Right lobe of liver (tissue), 6 donors: ENCODE measurements at regions not wholly inside any gene's neighbourhood (a gene's known extent, or its start where the extent isn't known, plus 50 kb on each side); places are given as distances from the start of the nearest gene placed in this dataset.

Experiments
- ATAC-seq, 4 donors: fragments of 200-7000 bp; cut with Tn5 transposase; one replicate each; pipeline ENCODE4 v1.9.1; 2020; ENCODE audit warnings: mild to moderate bottlenecking in 4 of 4, moderate library complexity in 4 of 4
- DNase-seq, 3 donors: peaks; one replicate each; pipeline ENCODE4 v3.0.0-alpha.2; 2020
- H3K27ac ChIP-seq, 3 donors: fragments of 200-600 bp; one replicate each; pipeline ENCODE4 v1.8.0; 2022
- H3K27me3 ChIP-seq, 2 donors: fragments of 200-600 bp; one replicate each; pipeline ENCODE4 v1.8.0; 2022
- H3K36me3 ChIP-seq, 4 donors: fragments of 200-600 bp; sonication (generic) in 1 of 4; one replicate each; pipeline versions ENCODE4 v1.5.1 to v1.8.0; 2017 to 2022; ENCODE audit warnings: control low read depth in 1 of 4
- H3K4me1 ChIP-seq, 4 donors: fragments of 200-600 bp; sonication (generic) in 1 of 4; one replicate each; pipeline versions ENCODE4 v1.5.1 to v1.8.0; 2017 to 2022; ENCODE audit warnings: control low read depth in 1 of 4
- H3K4me3 ChIP-seq, 3 donors: fragments of 200-600 bp; one replicate each; pipeline ENCODE4 v1.8.0; 2022
- H3K9me3 ChIP-seq, 4 donors: fragments of 200-600 bp; sonication (generic) in 1 of 4; one replicate each; pipeline versions ENCODE4 v1.5.1 to v1.8.0; 2017 to 2022; ENCODE audit warnings: control low read depth in 1 of 4
- CTCF ChIP-seq, 4 donors: fragments of 200-600 bp in 3 of 4; fragments of 450-650 bp in 1 of 4; IDR thresholded peaks; one replicate each; pipeline versions ENCODE4 v1.5.1 to v1.8.0; 2016 to 2022; ENCODE audit warnings: antibody characterized with exemption in 4 of 4, mild to moderate bottlenecking in 2 of 4
- POLR2A ChIP-seq: fragments of 450-650 bp; IDR thresholded peaks from one replicate; pipeline ENCODE4 v1.6.1; 2017; ENCODE audit warnings: antibody characterized with exemption, mild to moderate bottlenecking
- WGBS: methylation state at CpG from one replicate; pipeline ENCODE4 v1.1.6; 2018; ENCODE audit warnings: low coverage, low lambda C conversion rate; ENCODE audit not compliant: insufficient coverage; ENCODE audit errors: missing lambda C conversion rate; 5-methylcytosine and 5-hydroxymethylcytosine counted together
- intact Hi-C, 2 donors: fragments of 100-400 bp; cut with DNase I; formaldehyde crosslinking; loops; one replicate each; pipeline versions ENCODE4 v1.11.2 to v1.14.1; 2022
- donor health status: DM: no; HTN: yes; CAD: no.
- donor health status: DM: no; HTN: no; CAD: no.
- donor health status: DM: no; HTN: no; CAD: no.
- donor health status: DM: no; HTN: yes; CAD: no.
- donor health status: DM: no; HTN: yes; CAD: no.

GRCh38 chr17:77353684-77354419 lies 213.1 kb downstream of the SEC14L1 start:
- H3K9me3 ChIP-seq: no peaks in the 10 kb centered on the region
- WGBS: 44% methylated on average over 10 of the region's 15 CpGs
- H3K4me1 ChIP-seq: peaks cover 0 to 39% (median 11%) of the 10 kb centered on the region in 4 donors
- H3K27me3 ChIP-seq: no peaks in the 10 kb centered on the region
- H3K36me3 ChIP-seq: no peaks in the 10 kb centered on the region
- peak in 1 of 4 donors; percentile 1 for ATAC-seq
- peak in 1 of 3 donors; percentile 37 for DNase-seq
- H3K27ac ChIP-seq: peak overlapping the region; percentile 53 to 88 (median 72)
- TF ChIP-seq CTCF (IDR thresholded peaks at IDR 0.05) (no peak), POLR2A (no peak)
- H3K4me3 ChIP-seq: no peak overlapping the region
- intact Hi-C loops: no loop called here

GRCh38 chr17:77354420-77354669 lies 213.6 kb downstream of the SEC14L1 start:
- intact Hi-C loops: no loop called here
- Histone ChIP-seq H3K36me3 (no peaks in the 10 kb centered on the region), H3K4me1 (peaks cover 0 to 44% (median 11%) of the 10 kb centered on the region in 4 donors), H3K4me3 (no peak overlapping the region), H3K9me3 (no peaks in the 10 kb centered on the region), H3K27me3 (no peaks in the 10 kb centered on the region), H3K27ac (peak overlapping the region; percentile 53 to 88 (median 72))
- WGBS: 67% methylated on average over 3 of the region's 5 CpGs
- TF ChIP-seq POLR2A: no peak
- TF ChIP-seq CTCF (IDR thresholded peaks at IDR 0.05): no peak
- ATAC-seq: peak in 1 of 4 donors; percentile 4
- no peak for DNase-seq

- H3K27me3 ChIP-seq: no peaks in the 10 kb centered on the region
- intact Hi-C loops: no loop called here
- peak; percentile 89 to 92 (median 92) for ATAC-seq
- no peaks in the 10 kb centered on the region for H3K9me3 ChIP-seq
- no peaks in the 10 kb centered on the region for H3K36me3 ChIP-seq
- H3K27ac ChIP-seq: peak overlapping the region; percentile 53 to 88 (median 72)
- WGBS: 43% methylated on average over 13 of the region's 25 CpGs
- peaks cover 0 to 43% (median 11%) of the 10 kb centered on the region in 4 donors for H3K4me1 ChIP-seq
- peak; percentile 92 to 96 (median 96) for DNase-seq
- H3K4me3 ChIP-seq: no peak overlapping the region
- TF ChIP-seq POLR2A: no peak
- TF ChIP-seq CTCF (IDR thresholded peaks at IDR 0.05): no peak
Observed at GRCh38 chr17:77354670-77355455, 214.1 kb downstream of the SEC14L1 start.

GRCh38 chr17:77356109-77356689 lies 215.4 kb downstream of the SEC14L1 start:
- no peaks in the 10 kb centered on the region for H3K9me3 ChIP-seq
- no peaks in the 10 kb centered on the region for H3K27me3 ChIP-seq
- intact Hi-C loops: no loop called here
- H3K36me3 ChIP-seq: no peaks in the 10 kb centered on the region
- peak overlapping the region in 1 of 3 donors; percentile 36 for H3K27ac ChIP-seq
- TF ChIP-seq POLR2A: no peak
- TF ChIP-seq CTCF (IDR thresholded peaks at IDR 0.05): no peak
- peak in 1 of 3 donors; percentile 44 for DNase-seq
- no peak for ATAC-seq
- 40% methylated on average over 1 of the region's 15 CpGs for WGBS
- H3K4me3 ChIP-seq: no peak overlapping the region
- peaks cover 0 to 42% (median 11%) of the 10 kb centered on the region in 4 donors for H3K4me1 ChIP-seq
